ENCODE measurements at regions not wholly inside any gene's neighbourhood (a gene's known extent, or its start where the extent isn't known, plus 50 kb on each side); places are given as distances from the start of the nearest gene placed in this dataset.

- no peak for TF ChIP-seq CTCF (IDR thresholded peaks at IDR 0.05 in 4 of 5, conservative IDR thresholded peaks at IDR 0.05 in 1 of 5)
- no peak for TF ChIP-seq POLR2A (IDR thresholded peaks at IDR 0.05)
Observed at GRCh38 chr21:18970941-18971340, 567.4 kb upstream of the TMPRSS15 start.

Measured in gastrocnemius medialis (tissue), 4 donors.